ENCODE measurements at regions not wholly inside any gene's neighbourhood (a gene's known extent, or its start where the extent isn't known, plus 50 kb on each side); places are given as distances from the start of the nearest gene placed in this dataset.

DNA sequence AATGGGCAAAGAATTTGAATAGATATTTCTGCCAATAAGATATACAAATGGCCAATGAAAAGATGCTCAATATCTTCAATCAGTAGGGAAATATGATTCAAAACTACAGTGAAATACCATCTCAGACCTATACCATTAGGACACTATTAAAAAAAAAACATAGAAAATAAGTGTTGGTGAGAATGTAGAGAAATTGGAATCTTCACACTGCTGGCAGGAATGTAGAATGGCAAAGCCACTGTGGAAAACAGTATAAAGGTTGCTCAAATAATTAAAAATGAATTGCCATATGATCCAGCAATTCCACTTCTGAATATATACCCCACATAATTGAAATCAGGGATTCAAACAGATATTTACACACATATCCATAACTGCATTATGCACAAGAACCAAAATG is 88.1 kb upstream of the STARD13 start:
- H3K4me3 ChIP-seq: no peak overlapping the region
- H3K9ac ChIP-seq (ENCODE audit: low read depth in 2 of 2, low read length in 2 of 2): no peak overlapping the region
- H3K27me3 ChIP-seq: no peaks in the 10 kb centered on the region
- DNase-seq: no peak
- intact Hi-C loops (cut with DNase I): no loop called here
- H3K27ac ChIP-seq: no peak overlapping the region
- TF ChIP-seq, protein P1, sequence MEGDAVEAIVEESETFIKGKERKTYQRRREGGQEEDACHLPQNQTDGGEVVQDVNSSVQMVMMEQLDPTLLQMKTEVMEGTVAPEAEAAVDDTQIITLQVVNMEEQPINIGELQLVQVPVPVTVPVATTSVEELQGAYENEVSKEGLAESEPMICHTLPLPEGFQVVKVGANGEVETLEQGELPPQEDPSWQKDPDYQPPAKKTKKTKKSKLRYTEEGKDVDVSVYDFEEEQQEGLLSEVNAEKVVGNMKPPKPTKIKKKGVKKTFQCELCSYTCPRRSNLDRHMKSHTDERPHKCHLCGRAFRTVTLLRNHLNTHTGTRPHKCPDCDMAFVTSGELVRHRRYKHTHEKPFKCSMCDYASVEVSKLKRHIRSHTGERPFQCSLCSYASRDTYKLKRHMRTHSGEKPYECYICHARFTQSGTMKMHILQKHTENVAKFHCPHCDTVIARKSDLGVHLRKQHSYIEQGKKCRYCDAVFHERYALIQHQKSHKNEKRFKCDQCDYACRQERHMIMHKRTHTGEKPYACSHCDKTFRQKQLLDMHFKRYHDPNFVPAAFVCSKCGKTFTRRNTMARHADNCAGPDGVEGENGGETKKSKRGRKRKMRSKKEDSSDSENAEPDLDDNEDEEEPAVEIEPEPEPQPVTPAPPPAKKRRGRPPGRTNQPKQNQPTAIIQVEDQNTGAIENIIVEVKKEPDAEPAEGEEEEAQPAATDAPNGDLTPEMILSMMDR (IDR thresholded peaks at IDR 0.05): no peak
- H3K4me1 ChIP-seq: no peaks in the 10 kb centered on the region
- no peaks in the 10 kb centered on the region for H3K36me3 ChIP-seq
- no peaks in the 10 kb centered on the region for H3K9me3 ChIP-seq

DNA sequence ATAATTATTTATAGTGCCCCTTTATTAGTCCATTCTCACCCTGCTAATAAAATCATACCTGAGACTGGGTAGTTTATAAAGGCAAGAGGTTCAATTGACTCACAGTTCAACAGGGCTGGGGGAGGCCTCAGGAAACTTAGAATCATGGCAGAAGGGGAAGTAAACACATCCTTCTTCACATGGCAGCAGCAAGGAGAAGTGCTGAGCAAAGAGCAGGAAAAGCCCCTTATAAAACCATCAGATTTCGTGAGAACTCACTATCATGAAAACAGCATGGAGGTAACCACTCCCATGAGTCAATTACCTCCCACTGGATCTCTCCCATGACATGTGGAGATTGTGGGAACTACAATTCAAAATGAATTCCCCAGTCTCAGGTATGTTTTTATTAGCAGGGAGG is 89.9 kb upstream of the STARD13 start:
- H3K9me3 ChIP-seq: no peaks in the 10 kb centered on the region
- TF ChIP-seq, protein P1 (IDR thresholded peaks at IDR 0.05): no peak
- DNase-seq: no peak
- H3K9ac ChIP-seq (ENCODE audit: low read depth in 2 of 2, low read length in 2 of 2): no peak overlapping the region
- no peaks in the 10 kb centered on the region for H3K27me3 ChIP-seq
- H3K4me3 ChIP-seq: no peak overlapping the region
- H3K27ac ChIP-seq: no peak overlapping the region
- intact Hi-C loops (cut with DNase I): no loop called here
- H3K4me1 ChIP-seq: no peaks in the 10 kb centered on the region
- H3K36me3 ChIP-seq: no peaks in the 10 kb centered on the region

DNA sequence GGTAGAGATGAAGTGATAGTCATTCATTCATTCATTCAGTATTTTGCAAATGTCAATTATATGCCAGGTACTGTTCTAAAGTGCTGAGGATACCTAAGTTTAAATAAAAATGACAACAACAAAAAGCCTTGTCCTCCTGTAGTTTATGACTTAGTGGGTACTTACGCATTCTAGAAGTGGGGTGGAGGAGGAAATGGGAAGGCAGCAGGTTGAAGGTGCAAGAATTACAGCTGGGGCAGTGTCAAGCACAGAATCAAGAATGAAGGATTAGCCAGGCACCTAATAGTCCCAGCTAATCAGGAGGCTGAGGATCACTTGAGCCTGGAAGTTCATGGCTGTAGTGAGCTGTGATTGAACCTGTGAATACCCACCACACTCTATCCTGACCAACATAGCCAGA is 90.7 kb upstream of the STARD13 start:
- intact Hi-C loops (cut with DNase I): no loop called here
- H3K9me3 ChIP-seq: no peaks in the 10 kb centered on the region
- H3K36me3 ChIP-seq: no peaks in the 10 kb centered on the region
- H3K9ac ChIP-seq (ENCODE audit: low read depth in 2 of 2, low read length in 2 of 2): no peak overlapping the region
- no peaks in the 10 kb centered on the region for H3K4me1 ChIP-seq
- no peak for DNase-seq
- no peak overlapping the region for H3K27ac ChIP-seq
- H3K4me3 ChIP-seq: no peak overlapping the region
- H3K27me3 ChIP-seq: no peaks in the 10 kb centered on the region
- TF ChIP-seq, protein P1 (IDR thresholded peaks at IDR 0.05): no peak

- Histone ChIP-seq H3K27me3 (no peaks in the 10 kb centered on the region), H3K9ac (ENCODE audit: low read depth in 2 of 2, low read length in 2 of 2) (no peak overlapping the region), H3K4me3 (no peak overlapping the region), H3K36me3 (no peaks in the 10 kb centered on the region), H3K9me3 (no peaks in the 10 kb centered on the region), H3K27ac (no peak overlapping the region), H3K4me1 (no peaks in the 10 kb centered on the region)
- no peak for DNase-seq
- TF ChIP-seq, protein P1 (IDR thresholded peaks at IDR 0.05): no peak
- intact Hi-C loops (cut with DNase I): no loop called here
These were observed 91.9 kb upstream of the STARD13 start for GRCh38 chr13:33377411-33377810.

DNA sequence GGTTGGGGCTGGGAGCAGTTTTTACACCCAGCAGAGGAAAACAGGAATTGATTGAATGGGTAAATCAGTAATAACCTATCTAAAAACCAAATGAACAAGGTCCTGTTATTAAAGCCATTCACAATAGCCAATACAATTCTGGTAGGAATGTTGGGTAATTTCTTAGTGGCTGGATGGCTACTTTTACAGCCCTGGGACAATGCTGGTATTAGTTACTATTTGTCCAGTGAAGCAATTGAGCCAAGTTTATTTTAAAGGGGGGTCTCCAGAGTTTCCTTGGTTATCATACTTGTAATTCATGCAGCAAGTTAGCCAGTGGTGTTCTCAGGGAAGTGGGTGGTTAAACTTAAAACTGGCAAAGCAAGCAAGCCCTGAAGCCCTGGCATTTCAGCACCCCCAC is 92.3 kb upstream of the STARD13 start:
- H3K9me3 ChIP-seq: no peaks in the 10 kb centered on the region
- H3K27ac ChIP-seq: no peak overlapping the region
- no peaks in the 10 kb centered on the region for H3K4me1 ChIP-seq
- no peaks in the 10 kb centered on the region for H3K27me3 ChIP-seq
- no peak overlapping the region for H3K4me3 ChIP-seq
- TF ChIP-seq, protein P1 (IDR thresholded peaks at IDR 0.05): no peak
- intact Hi-C loops (cut with DNase I): no loop called here
- no peak overlapping the region for H3K9ac ChIP-seq (ENCODE audit: low read depth in 2 of 2, low read length in 2 of 2)
- DNase-seq: no peak
- no peaks in the 10 kb centered on the region for H3K36me3 ChIP-seq

GRCh38 chr13:33379608-33380007 is 94.1 kb upstream of the STARD13 start:
- H3K36me3 ChIP-seq: no peaks in the 10 kb centered on the region
- H3K9me3 ChIP-seq: no peaks in the 10 kb centered on the region
- no peaks in the 10 kb centered on the region for H3K4me1 ChIP-seq
- H3K27ac ChIP-seq: no peak overlapping the region
- no peak overlapping the region for H3K9ac ChIP-seq (ENCODE audit: low read depth in 2 of 2, low read length in 2 of 2)
- TF ChIP-seq, protein P1 (IDR thresholded peaks at IDR 0.05): no peak
- no peak for DNase-seq
- intact Hi-C loops (cut with DNase I): no loop called here
- H3K27me3 ChIP-seq: no peaks in the 10 kb centered on the region
- H3K4me3 ChIP-seq: no peak overlapping the region
